B cell (primary cell): ENCODE measurements at regions not wholly inside any gene's neighbourhood (a gene's known extent, or its start where the extent isn't known, plus 50 kb on each side); places are given as distances from the start of the nearest gene placed in this dataset.

Source experiments
- ATAC-seq: fragments of 200-7000 bp; cut with Tn5 transposase; one replicate; pipeline ENCODE4 v1.10.0; 2021; ENCODE audit warnings: low read depth, mild to moderate bottlenecking, moderate number of reproducible peaks, moderate library complexity
- CTCF ChIA-PET: fragments of 350-600 bp; sonication (Branson Sonifier 250); formaldehyde crosslinking; loops from one replicate; lab custom pipeline; 2021; ENCODE audit warnings: antibody characterized with exemption, inconsistent platforms; lab: Charles Lee
- POLR2A ChIA-PET: fragments of 350-600 bp; sonication (Branson Sonifier 250); formaldehyde crosslinking; loops from one replicate; lab custom pipeline; 2021; ENCODE audit warnings: antibody characterized with exemption; lab: Charles Lee
- DNase-seq: peaks from one replicate; pipeline ENCODE4 v3.0.0; 2013
- H2AFZ ChIP-seq: 2 replicates; pipeline ENCODE4 v1.6.1; 2012; ENCODE audit warnings: mild to moderate bottlenecking, low read depth, low read length; ENCODE audit not compliant: insufficient read depth, poor library complexity, severe bottlenecking
- H3K27ac ChIP-seq, 2 donors: 1 replicate in 1 of 2; 2 replicates in 1 of 2; pipeline ENCODE4 v1.5.1; 2012 to 2013; ENCODE audit warnings: low read length in 2 of 2, mild to moderate bottlenecking in 2 of 2, moderate library complexity in 1 of 2
- H3K27me3 ChIP-seq, 4 experiments: fragments of 200-600 bp in 1 of 4; sonication (generic) in 1 of 4; replicated peaks in 1 of 4; 1 replicate in 2 of 4; 2 replicates in 2 of 4; pipeline versions ENCODE4 v1.6.1 to v1.7.0; 2013 to 2016; ENCODE audit warnings: low read length in 3 of 4, mild to moderate bottlenecking in 2 of 4, mixed read lengths in 1 of 4, moderate library complexity in 1 of 4; ENCODE audit not compliant: insufficient read depth in 4 of 4, control insufficient read depth in 3 of 4; ENCODE audit errors: control extremely low read depth in 1 of 4
- H3K36me3 ChIP-seq, 2 experiments: replicated peaks in 1 of 2; 1 replicate in 1 of 2; 2 replicates in 1 of 2; pipeline versions ENCODE4 v1.6.1 to v1.7.1; 2013; ENCODE audit warnings: low read length in 1 of 2; ENCODE audit not compliant: insufficient read depth in 2 of 2, control insufficient read depth in 1 of 2; ENCODE audit errors: control extremely low read depth in 1 of 2, extremely low read depth in 1 of 2
- H3K4me1 ChIP-seq, 2 donors: fragments of 200-600 bp in 1 of 2; sonication (generic) in 1 of 2; 1 replicate in 1 of 2; 2 replicates in 1 of 2; pipeline versions ENCODE4 v1.5.1 to v1.6.1; 2013 to 2017; ENCODE audit warnings: low read length in 2 of 2; ENCODE audit not compliant: control insufficient read depth in 2 of 2, insufficient read depth in 2 of 2
- H3K4me2 ChIP-seq: replicated peaks from 2 replicates; pipeline ENCODE3; 2012; ENCODE audit warnings: mild to moderate bottlenecking, low read depth, low read length; ENCODE audit not compliant: poor library complexity, severe bottlenecking
- H3K4me3 ChIP-seq, 5 experiments: fragments of 200-600 bp in 1 of 5; sonication (generic) in 1 of 5; 1 replicate in 3 of 5; 2 replicates in 2 of 5; pipeline versions ENCODE4 v1.5.1 to v1.7.0; 2011 to 2016; ENCODE audit warnings: low read length in 4 of 5, mild to moderate bottlenecking in 4 of 5, low read depth in 2 of 5, control low read depth in 1 of 5, moderate library complexity in 1 of 5; ENCODE audit not compliant: insufficient read depth in 1 of 5; ENCODE audit errors: control extremely low read depth in 1 of 5, extremely low read depth in 1 of 5
- H3K79me2 ChIP-seq: fragments of 200-600 bp; sonication (generic); one replicate; pipeline ENCODE4 v1.6.0; 2016; ENCODE audit warnings: low read length; ENCODE audit not compliant: control insufficient read depth, insufficient read depth
- H3K9ac ChIP-seq: fragments of 200-600 bp; sonication (generic); 2 replicates; pipeline ENCODE4 v1.6.1; 2017; ENCODE audit warnings: mild to moderate bottlenecking, low read length, moderate library complexity
- H3K9me3 ChIP-seq, 3 donors: one replicate each; pipeline versions ENCODE4 v1.6.1 to v1.7.1; 2013; ENCODE audit warnings: low read length in 2 of 3; ENCODE audit not compliant: control insufficient read depth in 2 of 3, insufficient read depth in 1 of 3; ENCODE audit errors: control extremely low read depth in 1 of 3
- H4K20me1 ChIP-seq: 2 replicates; pipeline ENCODE4 v1.6.0; 2012; ENCODE audit warnings: mild to moderate bottlenecking, low read length; ENCODE audit not compliant: insufficient read depth, control insufficient read depth, poor library complexity, severe bottlenecking
- H3K27ac Mint-ChIP-seq: one replicate; pipeline ENCODE4 v1.8.0; 2021; ENCODE audit warnings: mixed read lengths
- H3K27me3 Mint-ChIP-seq: one replicate; pipeline ENCODE4 v1.8.0; 2021; ENCODE audit warnings: mixed read lengths
- H3K4me1 Mint-ChIP-seq: one replicate; pipeline ENCODE4 v1.8.0; 2021; ENCODE audit warnings: mixed read lengths
- H3K4me3 Mint-ChIP-seq: one replicate; pipeline ENCODE4 v1.8.0; 2021; ENCODE audit warnings: mixed read lengths
- H3K9me3 Mint-ChIP-seq: one replicate; pipeline ENCODE4 v1.8.0; 2022; ENCODE audit warnings: mixed read lengths; ENCODE audit not compliant: insufficient read depth
- EZH2 ChIP-seq: IDR thresholded peaks from 2 replicates; pipeline ENCODE4 v1.6.1; 2012; ENCODE audit warnings: borderline replicate concordance, low read depth, mild to moderate bottlenecking, moderate library complexity, low read length; ENCODE audit not compliant: insufficient read depth, poor library complexity, severe bottlenecking
- WGBS: methylation state at CpG from one replicate; pipeline ENCODE4 v1.1.5; 2013; ENCODE audit warnings: missing lambda C conversion rate; ENCODE audit not compliant: insufficient coverage; 5-methylcytosine and 5-hydroxymethylcytosine counted together
- intact Hi-C: fragments of 100-400 bp; cut with micrococcal nuclease; formaldehyde crosslinking; loops from one replicate; pipeline ENCODE4 v1.10.0; 2022
- TF ChIP-seq, protein P1 (sequence below): fragments of 200-600 bp; IDR thresholded peaks from one replicate; pipeline ENCODE4 v1.8.0; 2022; ENCODE audit warnings: antibody characterized with exemption, mild to moderate bottlenecking

DNA sequence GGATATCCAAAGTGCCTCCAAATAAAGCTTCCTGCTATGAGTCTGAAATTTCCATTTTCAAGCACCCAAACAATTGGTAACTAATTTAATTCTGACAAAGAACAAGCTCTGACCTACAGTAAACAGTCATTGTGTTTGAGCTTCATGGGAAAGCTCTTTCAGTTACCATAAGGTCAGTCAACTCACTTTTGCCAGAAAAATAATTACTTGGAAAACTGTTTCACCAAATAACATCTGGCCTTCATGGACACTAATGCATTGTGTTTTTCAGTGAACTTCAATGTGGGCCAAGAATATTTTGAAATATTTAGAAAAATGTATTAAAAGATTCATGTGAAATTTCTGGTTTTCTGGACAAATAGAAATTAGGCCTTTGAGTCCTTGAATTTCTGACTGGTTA, 369.9 kb downstream of the GALR1 start:
- no peaks in the 10 kb centered on the region for H3K4me1 ChIP-seq
- POLR2A ChIA-PET = no interaction called here
- no peak overlapping the region for H3K4me3 ChIP-seq
- TF ChIP-seq EZH2 = no peak
- TF ChIP-seq, protein P1, sequence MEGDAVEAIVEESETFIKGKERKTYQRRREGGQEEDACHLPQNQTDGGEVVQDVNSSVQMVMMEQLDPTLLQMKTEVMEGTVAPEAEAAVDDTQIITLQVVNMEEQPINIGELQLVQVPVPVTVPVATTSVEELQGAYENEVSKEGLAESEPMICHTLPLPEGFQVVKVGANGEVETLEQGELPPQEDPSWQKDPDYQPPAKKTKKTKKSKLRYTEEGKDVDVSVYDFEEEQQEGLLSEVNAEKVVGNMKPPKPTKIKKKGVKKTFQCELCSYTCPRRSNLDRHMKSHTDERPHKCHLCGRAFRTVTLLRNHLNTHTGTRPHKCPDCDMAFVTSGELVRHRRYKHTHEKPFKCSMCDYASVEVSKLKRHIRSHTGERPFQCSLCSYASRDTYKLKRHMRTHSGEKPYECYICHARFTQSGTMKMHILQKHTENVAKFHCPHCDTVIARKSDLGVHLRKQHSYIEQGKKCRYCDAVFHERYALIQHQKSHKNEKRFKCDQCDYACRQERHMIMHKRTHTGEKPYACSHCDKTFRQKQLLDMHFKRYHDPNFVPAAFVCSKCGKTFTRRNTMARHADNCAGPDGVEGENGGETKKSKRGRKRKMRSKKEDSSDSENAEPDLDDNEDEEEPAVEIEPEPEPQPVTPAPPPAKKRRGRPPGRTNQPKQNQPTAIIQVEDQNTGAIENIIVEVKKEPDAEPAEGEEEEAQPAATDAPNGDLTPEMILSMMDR = no peak
- no peaks in the 10 kb centered on the region for H3K9me3 Mint-ChIP-seq
- H3K36me3 ChIP-seq = no peaks in the 10 kb centered on the region
- no peak overlapping the region for H3K4me2 ChIP-seq
- peaks cover 0 to 6% (median 0%) of the 10 kb centered on the region in 3 donors for H3K9me3 ChIP-seq
- peaks cover 8% of the 10 kb centered on the region for H3K27me3 Mint-ChIP-seq
- CTCF ChIA-PET = no interaction called here
- no peak overlapping the region for H3K27ac ChIP-seq
- H3K27ac Mint-ChIP-seq = no peak overlapping the region
- DNase-seq = no peak
- H2AFZ ChIP-seq = no peak overlapping the region
- H3K4me1 Mint-ChIP-seq = peaks cover 4% of the 10 kb centered on the region
- no peaks in the 10 kb centered on the region for H3K79me2 ChIP-seq
- no peak for ATAC-seq
- H3K4me3 Mint-ChIP-seq = no peak overlapping the region
- intact Hi-C loops = no loop called here
- H3K27me3 ChIP-seq = no peaks in the 10 kb centered on the region
- H3K9ac ChIP-seq = no peak overlapping the region
- H4K20me1 ChIP-seq = no peaks in the 10 kb centered on the region

DNA sequence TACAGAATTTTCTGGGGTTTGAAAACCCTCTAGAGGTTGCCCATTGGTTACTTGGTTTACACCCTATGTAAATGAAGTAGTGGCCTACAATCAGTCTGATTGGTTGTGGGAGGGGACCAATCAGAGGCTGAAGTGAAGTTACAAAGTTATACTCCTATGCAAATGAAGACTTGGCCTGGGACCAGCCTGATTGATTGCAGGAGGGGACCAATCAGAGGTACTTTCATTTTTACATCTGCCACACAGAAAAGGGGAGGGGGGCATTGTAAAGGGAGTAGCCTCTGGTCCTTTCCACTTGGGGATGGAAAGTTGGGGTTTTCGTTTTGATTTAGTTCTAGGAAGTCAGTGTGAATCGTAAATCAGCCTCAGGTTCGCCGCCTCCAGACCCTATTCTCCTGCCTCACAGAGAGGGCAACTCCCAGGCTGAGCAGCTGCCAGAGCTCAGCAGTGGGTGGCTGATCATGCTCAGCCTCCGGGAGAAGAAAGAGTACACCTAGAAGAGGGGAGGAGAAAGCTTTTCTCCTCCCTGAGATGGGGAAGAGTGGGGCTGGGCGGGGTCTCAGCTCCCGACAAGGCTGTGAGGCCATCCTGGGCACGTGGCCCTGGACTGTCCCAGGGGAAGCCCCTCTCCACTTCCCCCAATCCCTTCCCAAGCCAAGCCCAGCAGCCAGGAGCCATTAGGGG, 372.5 kb downstream of the GALR1 start:
- Histone ChIP-seq H3K79me2 (no peaks in the 10 kb centered on the region), H3K27me3 (no peaks in the 10 kb centered on the region), H3K27ac (no peak overlapping the region), H2AFZ (peak overlapping the region; percentile 19), H3K36me3 (no peaks in the 10 kb centered on the region), H4K20me1 (no peaks in the 10 kb centered on the region), H3K4me3 (no peak overlapping the region), H3K4me2 (no peak overlapping the region), H3K9me3 (peaks cover 0 to 7% (median 0%) of the 10 kb centered on the region in 3 donors), H3K4me1 (no peaks in the 10 kb centered on the region), H3K9ac (no peak overlapping the region)
- peak overlapping the region; percentile 41 for H3K4me3 Mint-ChIP-seq
- intact Hi-C loops = no loop called here
- DNase-seq = no peak
- ATAC-seq = no peak
- H3K27me3 Mint-ChIP-seq = peaks cover 6% of the 10 kb centered on the region
- POLR2A ChIA-PET = no interaction called here
- H3K4me1 Mint-ChIP-seq = peaks cover 4% of the 10 kb centered on the region
- TF ChIP-seq, protein P1 = no peak
- no peak for TF ChIP-seq EZH2
- H3K27ac Mint-ChIP-seq = no peak overlapping the region
- H3K9me3 Mint-ChIP-seq = no peaks in the 10 kb centered on the region
- CTCF ChIA-PET = no interaction called here
- WGBS = 80% methylated on average over 1 of the region's 8 CpGs
